CD4-positive, alpha-beta memory T cell (primary cell): ENCODE measurements at regions not wholly inside any gene's neighbourhood (a gene's known extent, or its start where the extent isn't known, plus 50 kb on each side); places are given as distances from the start of the nearest gene placed in this dataset.

Experiments
- CTCF ChIA-PET: fragments of 350-600 bp; sonication (Branson Sonifier 250); formaldehyde crosslinking; loops from one replicate; lab custom pipeline; 2021; ENCODE audit warnings: inconsistent platforms; ENCODE audit not compliant: partially characterized antibody; lab: Charles Lee
- POLR2A ChIA-PET: fragments of 350-600 bp; sonication (Branson Sonifier 250); formaldehyde crosslinking; loops from one replicate; lab custom pipeline; 2021; ENCODE audit not compliant: partially characterized antibody; lab: Charles Lee
- DNase-seq, 5 donors: peaks; one replicate each; pipeline versions ENCODE4 v3.0.0 to v3.0.0-alpha.2; 2020 to 2022; ENCODE audit warnings: mixed read lengths in 1 of 5
- H3K27ac ChIP-seq: one replicate; pipeline ENCODE4 v1.7.0; 2013; ENCODE audit warnings: low read depth, low read length
- H3K27me3 ChIP-seq: 2 replicates; pipeline ENCODE4 v1.7.0; 2013; ENCODE audit warnings: mild to moderate bottlenecking, low read length, moderate library complexity; ENCODE audit not compliant: insufficient read depth
- H3K36me3 ChIP-seq: 2 replicates; pipeline ENCODE4 v1.7.0; 2013; ENCODE audit warnings: mild to moderate bottlenecking, low read length, moderate library complexity; ENCODE audit not compliant: insufficient read depth
- H3K4me1 ChIP-seq: 2 replicates; pipeline ENCODE4 v1.7.0; 2013; ENCODE audit warnings: mild to moderate bottlenecking, low read length, moderate library complexity; ENCODE audit not compliant: insufficient read depth
- H3K4me3 ChIP-seq, 2 donors: one replicate each; pipeline ENCODE4 v1.7.0; 2013; ENCODE audit warnings: low read length in 2 of 2, mild to moderate bottlenecking in 1 of 2
- H3K9me3 ChIP-seq, 2 donors: one replicate each; pipeline ENCODE4 v1.7.0; 2013; ENCODE audit warnings: low read length in 2 of 2, control low read depth in 1 of 2; ENCODE audit not compliant: control insufficient read depth in 1 of 2
- H3K27ac Mint-ChIP-seq, 7 donors: one replicate each; pipeline ENCODE4 v1.8.0; 2020 to 2021; ENCODE audit warnings: mixed read lengths in 7 of 7, mild to moderate bottlenecking in 6 of 7, inconsistent platforms in 3 of 7, moderate library complexity in 3 of 7
- H3K27me3 Mint-ChIP-seq, 2 donors: one replicate each; pipeline ENCODE4 v1.8.0; 2020 to 2021; ENCODE audit warnings: mixed read lengths in 2 of 2
- H3K36me3 Mint-ChIP-seq, 2 donors: one replicate each; pipeline ENCODE4 v1.8.0; 2020 to 2021; ENCODE audit warnings: mixed read lengths in 2 of 2, inconsistent platforms in 1 of 2, mild to moderate bottlenecking in 1 of 2
- H3K4me1 Mint-ChIP-seq, 4 donors: one replicate each; pipeline ENCODE4 v1.8.0; 2020 to 2021; ENCODE audit warnings: mixed read lengths in 4 of 4, mild to moderate bottlenecking in 1 of 4
- H3K4me3 Mint-ChIP-seq, 8 donors: one replicate each; pipeline ENCODE4 v1.8.0; 2020 to 2021; ENCODE audit warnings: mixed read lengths in 8 of 8, mild to moderate bottlenecking in 7 of 8, moderate library complexity in 6 of 8, inconsistent platforms in 3 of 8
- H3K9me3 Mint-ChIP-seq, 8 donors: one replicate each; pipeline ENCODE4 v1.8.0; 2020 to 2021; ENCODE audit warnings: mixed read lengths in 8 of 8, mild to moderate bottlenecking in 5 of 8, inconsistent platforms in 3 of 8, moderate library complexity in 1 of 8
- intact Hi-C: fragments of 100-400 bp; cut with micrococcal nuclease; formaldehyde crosslinking; loops from one replicate; pipeline ENCODE4 v1.15.1; 2023

- Histone ChIP-seq H3K9me3 (no peaks in the 10 kb centered on the region), H3K27ac (no peak overlapping the region), H3K4me3 (no peak overlapping the region), H3K36me3 (no peaks in the 10 kb centered on the region), H3K27me3 (no peaks in the 10 kb centered on the region), H3K4me1 (no peaks in the 10 kb centered on the region)
- H3K9me3 Mint-ChIP-seq = peaks cover 0 to 3% (median 0%) of the 10 kb centered on the region in 8 donors
- POLR2A ChIA-PET = no interaction called here
- intact Hi-C loops = no loop called here
- H3K4me3 Mint-ChIP-seq = no peak overlapping the region
- no peaks in the 10 kb centered on the region for H3K36me3 Mint-ChIP-seq
- H3K27ac Mint-ChIP-seq = no peak overlapping the region
- no peaks in the 10 kb centered on the region for H3K27me3 Mint-ChIP-seq
- CTCF ChIA-PET = no interaction called here
- H3K4me1 Mint-ChIP-seq = no peaks in the 10 kb centered on the region
- no peak for DNase-seq
Measured at GRCh38 chr3:182390421-182390820, 402.9 kb upstream of the ATP11B start.

- ChIA-PET POLR2A (no interaction called here), CTCF (interaction anchor here (0.7 kb wide), 1 partner anchor 9 kb away, joined by 3 read pairs; no protein-coding TSS in a partner anchor)
Measured at GRCh38 chr3:182392182-182392937, 400.9 kb upstream of the ATP11B start.

GRCh38 chr3:182393151-182393550 lies 400.2 kb upstream of the ATP11B start:
- no peak for DNase-seq
- no peak overlapping the region for H3K27ac Mint-ChIP-seq
- ChIA-PET CTCF (no interaction called here), POLR2A (no interaction called here)
- H3K9me3 ChIP-seq = no peaks in the 10 kb centered on the region
- no peaks in the 10 kb centered on the region for H3K27me3 Mint-ChIP-seq
- H3K36me3 Mint-ChIP-seq = no peaks in the 10 kb centered on the region
- H3K4me3 ChIP-seq = no peak overlapping the region
- peaks cover 0 to 3% (median 0%) of the 10 kb centered on the region in 8 donors for H3K9me3 Mint-ChIP-seq
- no peaks in the 10 kb centered on the region for H3K36me3 ChIP-seq
- intact Hi-C loops = no loop called here
- no peak overlapping the region for H3K27ac ChIP-seq
- no peaks in the 10 kb centered on the region for H3K4me1 Mint-ChIP-seq
- H3K4me1 ChIP-seq = no peaks in the 10 kb centered on the region
- H3K27me3 ChIP-seq = no peaks in the 10 kb centered on the region
- H3K4me3 Mint-ChIP-seq = no peak overlapping the region

More at GRCh38 chr3:182392182-182392937, 400.9 kb upstream of the ATP11B start:
- H3K4me3 ChIP-seq = no peak overlapping the region
- Mint-ChIP-seq H3K4me1 (no peaks in the 10 kb centered on the region), H3K9me3 (peaks cover 0 to 3% (median 0%) of the 10 kb centered on the region in 8 donors), H3K4me3 (no peak overlapping the region), H3K27me3 (no peaks in the 10 kb centered on the region), H3K27ac (no peak overlapping the region), H3K36me3 (no peaks in the 10 kb centered on the region)
- no peaks in the 10 kb centered on the region for H3K9me3 ChIP-seq
- no peaks in the 10 kb centered on the region for H3K36me3 ChIP-seq
- no peaks in the 10 kb centered on the region for H3K4me1 ChIP-seq
- DNase-seq = no peak
- intact Hi-C loops = no loop called here
- no peak overlapping the region for H3K27ac ChIP-seq
- no peaks in the 10 kb centered on the region for H3K27me3 ChIP-seq

- H3K36me3 Mint-ChIP-seq = no peaks in the 10 kb centered on the region
- no peaks in the 10 kb centered on the region for H3K9me3 ChIP-seq
- no peak overlapping the region for H3K4me3 ChIP-seq
- CTCF ChIA-PET = no interaction called here
- H3K27ac ChIP-seq = no peak overlapping the region
- POLR2A ChIA-PET = no interaction called here
- no peak overlapping the region for H3K27ac Mint-ChIP-seq
- H3K4me3 Mint-ChIP-seq = no peak overlapping the region
- H3K9me3 Mint-ChIP-seq = peaks cover 0 to 3% (median 0%) of the 10 kb centered on the region in 8 donors
- no peaks in the 10 kb centered on the region for H3K27me3 ChIP-seq
- H3K36me3 ChIP-seq = no peaks in the 10 kb centered on the region
- intact Hi-C loops = no loop called here
- no peaks in the 10 kb centered on the region for H3K27me3 Mint-ChIP-seq
- H3K4me1 ChIP-seq = no peaks in the 10 kb centered on the region
- no peaks in the 10 kb centered on the region for H3K4me1 Mint-ChIP-seq
- no peak for DNase-seq
Measured at GRCh38 chr3:182393830-182394367, 399.4 kb upstream of the ATP11B start.

- Histone ChIP-seq H3K4me3 (no peak overlapping the region), H3K4me1 (no peaks in the 10 kb centered on the region), H3K36me3 (no peaks in the 10 kb centered on the region), H3K9me3 (no peaks in the 10 kb centered on the region), H3K27ac (no peak overlapping the region), H3K27me3 (no peaks in the 10 kb centered on the region)
- ChIA-PET POLR2A (no interaction called here), CTCF (no interaction called here)
- Mint-ChIP-seq H3K27ac (no peak overlapping the region), H3K4me3 (no peak overlapping the region), H3K9me3 (peaks cover 0 to 5% (median 0%) of the 10 kb centered on the region in 8 donors), H3K4me1 (no peaks in the 10 kb centered on the region), H3K36me3 (no peaks in the 10 kb centered on the region), H3K27me3 (peaks cover 0 to 1% of the 10 kb centered on the region in 2 donors)
- intact Hi-C loops = no loop called here
- DNase-seq = no peak
Measured at GRCh38 chr3:182397164-182397563, 396.1 kb upstream of the ATP11B start.

- Mint-ChIP-seq H3K27me3 (peaks cover 0 to 1% of the 10 kb centered on the region in 2 donors), H3K27ac (no peak overlapping the region), H3K36me3 (no peaks in the 10 kb centered on the region), H3K4me1 (no peaks in the 10 kb centered on the region), H3K4me3 (no peak overlapping the region), H3K9me3 (peaks cover 0 to 5% (median under 1%) of the 10 kb centered on the region in 8 donors)
- no peaks in the 10 kb centered on the region for H3K36me3 ChIP-seq
- no peak overlapping the region for H3K27ac ChIP-seq
- H3K27me3 ChIP-seq = no peaks in the 10 kb centered on the region
- no peak for DNase-seq
- ChIA-PET POLR2A (no interaction called here), CTCF (no interaction called here)
- no peaks in the 10 kb centered on the region for H3K9me3 ChIP-seq
- H3K4me3 ChIP-seq = no peak overlapping the region
- no peaks in the 10 kb centered on the region for H3K4me1 ChIP-seq
- intact Hi-C loops = no loop called here
Measured at GRCh38 chr3:182399978-182400737, 393.1 kb upstream of the ATP11B start.

GRCh38 chr3:182400838-182401237 lies 392.5 kb upstream of the ATP11B start:
- H3K9me3 Mint-ChIP-seq = peaks cover 0 to 5% (median under 1%) of the 10 kb centered on the region in 8 donors
- H3K4me1 Mint-ChIP-seq = no peaks in the 10 kb centered on the region
- ChIA-PET POLR2A (no interaction called here), CTCF (no interaction called here)
- H3K36me3 ChIP-seq = no peaks in the 10 kb centered on the region
- intact Hi-C loops = no loop called here
- H3K27ac ChIP-seq = no peak overlapping the region
- H3K4me3 Mint-ChIP-seq = no peak overlapping the region
- DNase-seq = no peak
- H3K27ac Mint-ChIP-seq = no peak overlapping the region
- H3K36me3 Mint-ChIP-seq = no peaks in the 10 kb centered on the region
- no peaks in the 10 kb centered on the region for H3K27me3 ChIP-seq
- no peaks in the 10 kb centered on the region for H3K4me1 ChIP-seq
- H3K27me3 Mint-ChIP-seq = peaks cover 0 to 1% of the 10 kb centered on the region in 2 donors
- no peaks in the 10 kb centered on the region for H3K9me3 ChIP-seq
- H3K4me3 ChIP-seq = no peak overlapping the region
